Stimulated activated CD4-positive, alpha-beta T cell treated with anti-CD3 and anti-CD28 coated beads, Interleukin-15, amount 100 ng/mL, for 48 hours (primary cell): ENCODE measurements at regions not wholly inside any gene's neighbourhood (a gene's known extent, or its start where the extent isn't known, plus 50 kb on each side); places are given as distances from the start of the nearest gene placed in this dataset.

Experiments used
- DNase-seq, 2 donors: peaks; one replicate each; pipeline ENCODE4 v3.0.0-alpha.2; 2020; ENCODE audit warnings: low read depth in 2 of 2

- DNase-seq = no peak
These were observed 127.6 kb downstream of the QPCT start for GRCh38 chr2:37471994-37472393.

- DNase-seq = no peak
These were observed 128.5 kb downstream of the QPCT start for GRCh38 chr2:37472959-37473358.

GRCh38 chr2:37476411-37476810 is 132.0 kb downstream of the QPCT start:
- no peak for DNase-seq

- DNase-seq = no peak
These were observed 133.5 kb downstream of the QPCT start for GRCh38 chr2:37477921-37478320.

- no peak for DNase-seq
These were observed 136.8 kb downstream of the QPCT start for GRCh38 chr2:37481244-37481643.

GRCh38 chr2:37489041-37489456 is 144.6 kb downstream of the QPCT start:
- DNase-seq = no peak

- no peak for DNase-seq
These were observed 145.1 kb downstream of the QPCT start for GRCh38 chr2:37489536-37489935.

- no peak for DNase-seq
These were observed 149.0 kb downstream of the QPCT start for GRCh38 chr2:37493425-37493824.

GRCh38 chr2:37499113-37499512 is 154.7 kb downstream of the QPCT start:
- no peak for DNase-seq

- no peak for DNase-seq
These were observed 155.6 kb downstream of the QPCT start for GRCh38 chr2:37500031-37500430.

- no peak for DNase-seq
These were observed 156.7 kb downstream of the QPCT start for GRCh38 chr2:37501113-37501512.

GRCh38 chr2:37506407-37507050 is 162.1 kb downstream of the QPCT start:
- no peak for DNase-seq

GRCh38 chr2:37507051-37507410 is 162.6 kb downstream of the QPCT start:
- no peak for DNase-seq

- no peak for DNase-seq
These were observed 163.3 kb downstream of the QPCT start for GRCh38 chr2:37507703-37508102.

GRCh38 chr2:37512971-37513370 is 158.5 kb downstream of the CDC42EP3 start:
- DNase-seq = no peak

- no peak for DNase-seq
These were observed 147.6 kb downstream of the CDC42EP3 start for GRCh38 chr2:37523814-37524362.

GRCh38 chr2:37526323-37526722 is 145.1 kb downstream of the CDC42EP3 start:
- DNase-seq = no peak

- no peak for DNase-seq
These were observed 144.6 kb downstream of the CDC42EP3 start for GRCh38 chr2:37526856-37527255.

GRCh38 chr2:37527361-37527760 is 144.1 kb downstream of the CDC42EP3 start:
- DNase-seq = no peak

GRCh38 chr2:37529830-37530415 is 141.5 kb downstream of the CDC42EP3 start:
- DNase-seq = no peak

- no peak for DNase-seq
These were observed 138.9 kb downstream of the CDC42EP3 start for GRCh38 chr2:37532503-37532902.

- DNase-seq = no peak
These were observed 134.1 kb downstream of the CDC42EP3 start for GRCh38 chr2:37537316-37537715.

- no peak for DNase-seq
These were observed 129.9 kb downstream of the CDC42EP3 start for GRCh38 chr2:37541516-37541915.
